Gastroesophageal sphincter (tissue), 3 donors: ENCODE measurements at regions not wholly inside any gene's neighbourhood (a gene's known extent, or its start where the extent isn't known, plus 50 kb on each side); places are given as distances from the start of the nearest gene placed in this dataset.

Experiments
- POLR2A ChIP-seq, 2 donors: fragments of 450-650 bp; IDR thresholded peaks; one replicate each; pipeline ENCODE4 v1.6.1; 2017; ENCODE audit warnings: antibody characterized with exemption in 2 of 2, mild to moderate bottlenecking in 2 of 2, moderate library complexity in 1 of 2
- POLR2AphosphoS5 ChIP-seq: sonication (generic); formaldehyde crosslinking; IDR thresholded peaks from one replicate; pipeline ENCODE4 v1.6.1; 2017; ENCODE audit warnings: antibody characterized with exemption
- TF ChIP-seq, protein P1 (sequence below), 4 experiments: fragments of 200-600 bp in 2 of 4; fragments of 450-650 bp in 2 of 4; sonication (generic) in 1 of 4; IDR thresholded peaks; one replicate each; pipeline ENCODE4 v1.5.1; 2017 to 2019; ENCODE audit warnings: antibody characterized with exemption in 4 of 4, mild to moderate bottlenecking in 2 of 4, moderate library complexity in 2 of 4

DNA sequence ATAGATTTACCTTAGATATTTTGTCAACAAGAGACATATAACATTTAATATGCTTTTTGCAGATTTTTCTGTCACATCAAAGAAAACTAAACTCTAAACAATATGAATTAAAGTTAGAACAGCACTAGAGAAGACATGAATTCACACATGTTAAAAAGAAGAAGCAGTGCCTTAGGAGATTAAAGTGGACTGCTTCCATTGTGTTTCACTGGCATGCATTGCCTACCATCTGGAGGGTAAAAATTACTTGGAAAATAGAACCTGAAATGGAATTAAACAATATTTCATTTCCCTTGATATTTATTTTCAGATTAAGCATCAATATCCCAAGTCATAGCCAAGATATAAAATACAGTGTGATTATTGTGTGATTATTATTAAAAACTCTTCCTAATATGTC is 319.4 kb upstream of the CDH18 start:
- TF ChIP-seq POLR2A (IDR thresholded peaks at IDR 0.05): no peak
- TF ChIP-seq, protein P1, sequence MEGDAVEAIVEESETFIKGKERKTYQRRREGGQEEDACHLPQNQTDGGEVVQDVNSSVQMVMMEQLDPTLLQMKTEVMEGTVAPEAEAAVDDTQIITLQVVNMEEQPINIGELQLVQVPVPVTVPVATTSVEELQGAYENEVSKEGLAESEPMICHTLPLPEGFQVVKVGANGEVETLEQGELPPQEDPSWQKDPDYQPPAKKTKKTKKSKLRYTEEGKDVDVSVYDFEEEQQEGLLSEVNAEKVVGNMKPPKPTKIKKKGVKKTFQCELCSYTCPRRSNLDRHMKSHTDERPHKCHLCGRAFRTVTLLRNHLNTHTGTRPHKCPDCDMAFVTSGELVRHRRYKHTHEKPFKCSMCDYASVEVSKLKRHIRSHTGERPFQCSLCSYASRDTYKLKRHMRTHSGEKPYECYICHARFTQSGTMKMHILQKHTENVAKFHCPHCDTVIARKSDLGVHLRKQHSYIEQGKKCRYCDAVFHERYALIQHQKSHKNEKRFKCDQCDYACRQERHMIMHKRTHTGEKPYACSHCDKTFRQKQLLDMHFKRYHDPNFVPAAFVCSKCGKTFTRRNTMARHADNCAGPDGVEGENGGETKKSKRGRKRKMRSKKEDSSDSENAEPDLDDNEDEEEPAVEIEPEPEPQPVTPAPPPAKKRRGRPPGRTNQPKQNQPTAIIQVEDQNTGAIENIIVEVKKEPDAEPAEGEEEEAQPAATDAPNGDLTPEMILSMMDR (IDR thresholded peaks at IDR 0.05): no peak
- TF ChIP-seq POLR2AphosphoS5: no peak
